Activated CD4-positive, alpha-beta memory T cell treated with anti-CD3 and anti-CD28 coated beads for 36 hours (primary cell): ENCODE measurements at regions not wholly inside any gene's neighbourhood (a gene's known extent, or its start where the extent isn't known, plus 50 kb on each side); places are given as distances from the start of the nearest gene placed in this dataset.
"Not testable (repeated sequence)": the region's sequence is repeated elsewhere in the genome, so short reads cannot be mapped to it uniquely, and the experiment has no call there.

ENCODE experiments used
- CTCF ChIA-PET: fragments of 350-600 bp; sonication (Branson Sonifier 250); formaldehyde crosslinking; loops from one replicate; lab custom pipeline; 2021; ENCODE audit warnings: antibody characterized with exemption, inconsistent platforms; lab: Charles Lee
- POLR2A ChIA-PET: fragments of 350-600 bp; sonication (Branson Sonifier 250); formaldehyde crosslinking; loops from one replicate; lab custom pipeline; 2021; ENCODE audit warnings: antibody characterized with exemption; lab: Charles Lee
- DNase-seq: peaks from one replicate; pipeline ENCODE4 v3.0.0-alpha.2; 2020
- H3K27ac Mint-ChIP-seq: one replicate; pipeline ENCODE4 v1.8.0; 2021; ENCODE audit warnings: mixed read lengths
- H3K27me3 Mint-ChIP-seq: one replicate; pipeline ENCODE4 v1.8.0; 2021; ENCODE audit warnings: mixed read lengths
- H3K36me3 Mint-ChIP-seq: one replicate; pipeline ENCODE4 v1.8.0; 2021; ENCODE audit warnings: mixed read lengths
- H3K4me1 Mint-ChIP-seq: one replicate; pipeline ENCODE4 v1.8.0; 2021; ENCODE audit warnings: low read depth, mixed read lengths
- H3K4me3 Mint-ChIP-seq: one replicate; pipeline ENCODE4 v1.8.0; 2021; ENCODE audit warnings: mild to moderate bottlenecking, mixed read lengths
- H3K9me3 Mint-ChIP-seq: one replicate; pipeline ENCODE4 v1.8.0; 2021; ENCODE audit warnings: mixed read lengths
- intact Hi-C: fragments of 100-400 bp; cut with micrococcal nuclease; formaldehyde crosslinking; loops from one replicate; pipeline ENCODE4 v1.15.1; 2023

DNA sequence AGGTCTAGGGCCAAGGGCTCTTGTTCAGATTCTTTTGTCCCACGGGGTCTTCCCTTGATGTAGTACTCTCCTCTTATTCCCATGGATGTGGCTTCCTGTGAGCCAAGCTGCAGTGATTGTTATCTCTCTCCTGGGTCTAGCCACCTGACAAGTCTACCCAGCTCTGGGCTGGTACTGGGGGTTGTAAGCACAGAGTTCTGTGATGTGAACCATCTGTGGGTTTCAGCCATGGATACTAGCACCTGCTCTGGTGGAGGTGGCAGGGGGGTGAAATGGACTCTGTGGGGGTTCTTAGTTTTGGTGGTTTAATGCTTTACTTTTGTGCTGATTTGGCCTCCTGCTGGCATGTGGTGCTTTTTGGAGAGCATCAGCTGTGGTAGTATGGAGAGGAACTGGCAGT, 350.8 kb downstream of the DNAJB9 start:
- intact Hi-C loops = no loop called here
- no peaks in the 10 kb centered on the region for H3K27me3 Mint-ChIP-seq
- H3K27ac Mint-ChIP-seq = no peak overlapping the region
- no peaks in the 10 kb centered on the region for H3K4me1 Mint-ChIP-seq
- no peak for DNase-seq
- no peak overlapping the region for H3K4me3 Mint-ChIP-seq
- H3K9me3 Mint-ChIP-seq = peaks cover 37% of the 10 kb centered on the region
- ChIA-PET CTCF (no interaction called here), POLR2A (no interaction called here)
- H3K36me3 Mint-ChIP-seq = no peaks in the 10 kb centered on the region

GRCh38 chr7:108943048-108943447, 373.4 kb downstream of the DNAJB9 start:
- DNase-seq, H3K4me3 Mint-ChIP-seq, H3K36me3 Mint-ChIP-seq, H3K4me1 Mint-ChIP-seq, POLR2A ChIA-PET, H3K27ac Mint-ChIP-seq, intact Hi-C loops, H3K27me3 Mint-ChIP-seq, H3K9me3 Mint-ChIP-seq, CTCF ChIA-PET: not testable (repeated sequence)

GRCh38 chr7:108947526-108947925, 377.9 kb downstream of the DNAJB9 start:
- Mint-ChIP-seq H3K27ac (no peak overlapping the region), H3K4me1 (no peaks in the 10 kb centered on the region), H3K9me3 (peaks cover 3% of the 10 kb centered on the region), H3K36me3 (no peaks in the 10 kb centered on the region), H3K27me3 (no peaks in the 10 kb centered on the region), H3K4me3 (no peak overlapping the region)
- POLR2A ChIA-PET = no interaction called here
- intact Hi-C loops = no loop called here
- no peak for DNase-seq
- CTCF ChIA-PET = no interaction called here

- POLR2A ChIA-PET = no interaction called here
- H3K36me3 Mint-ChIP-seq = no peaks in the 10 kb centered on the region
- intact Hi-C loops = no loop called here
- H3K9me3 Mint-ChIP-seq = no peaks in the 10 kb centered on the region
- H3K27ac Mint-ChIP-seq = no peak overlapping the region
- H3K4me1 Mint-ChIP-seq = no peaks in the 10 kb centered on the region
- H3K4me3 Mint-ChIP-seq = no peak overlapping the region
- DNase-seq = no peak
- CTCF ChIA-PET = no interaction called here
- H3K27me3 Mint-ChIP-seq = no peaks in the 10 kb centered on the region
These were observed 402.3 kb downstream of the DNAJB9 start for GRCh38 chr7:108972004-108972403.

DNA sequence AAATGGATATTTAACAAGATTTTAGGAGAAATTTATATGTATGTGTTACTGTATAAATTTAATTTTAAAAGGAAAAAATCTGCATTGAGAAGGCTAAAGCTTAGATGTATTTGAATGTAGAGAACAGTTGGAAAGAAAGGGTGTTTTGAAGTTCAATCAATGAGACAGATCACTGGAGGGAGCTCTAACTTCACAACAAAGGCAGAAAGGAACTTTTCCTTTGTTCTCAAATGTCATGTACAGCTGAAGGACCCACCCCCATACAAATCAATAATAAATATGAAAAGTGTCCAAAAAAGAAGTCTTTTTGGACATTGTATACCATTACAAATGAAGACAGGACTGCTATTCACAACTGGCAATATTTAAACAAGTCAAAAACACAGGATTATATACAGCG, 403.4 kb downstream of the DNAJB9 start:
- ChIA-PET POLR2A (no interaction called here), CTCF (no interaction called here)
- no peak for DNase-seq
- no peaks in the 10 kb centered on the region for H3K36me3 Mint-ChIP-seq
- H3K9me3 Mint-ChIP-seq = peaks cover 4% of the 10 kb centered on the region
- no peak overlapping the region for H3K4me3 Mint-ChIP-seq
- no peaks in the 10 kb centered on the region for H3K27me3 Mint-ChIP-seq
- intact Hi-C loops = no loop called here
- no peaks in the 10 kb centered on the region for H3K4me1 Mint-ChIP-seq
- no peak overlapping the region for H3K27ac Mint-ChIP-seq

GRCh38 chr7:108974641-108975040, 405.0 kb downstream of the DNAJB9 start:
- H3K4me1 Mint-ChIP-seq = no peaks in the 10 kb centered on the region
- ChIA-PET POLR2A (no interaction called here), CTCF (no interaction called here)
- no peaks in the 10 kb centered on the region for H3K36me3 Mint-ChIP-seq
- intact Hi-C loops = no loop called here
- no peak for DNase-seq
- H3K27ac Mint-ChIP-seq = no peak overlapping the region
- no peaks in the 10 kb centered on the region for H3K27me3 Mint-ChIP-seq
- H3K9me3 Mint-ChIP-seq = peaks cover 16% of the 10 kb centered on the region
- no peak overlapping the region for H3K4me3 Mint-ChIP-seq

- no peaks in the 10 kb centered on the region for H3K27me3 Mint-ChIP-seq
- POLR2A ChIA-PET = no interaction called here
- intact Hi-C loops = no loop called here
- H3K9me3 Mint-ChIP-seq = peaks cover 3% of the 10 kb centered on the region
- H3K4me3 Mint-ChIP-seq = no peak overlapping the region
- H3K4me1 Mint-ChIP-seq = no peaks in the 10 kb centered on the region
- no peak overlapping the region for H3K27ac Mint-ChIP-seq
- no peaks in the 10 kb centered on the region for H3K36me3 Mint-ChIP-seq
- CTCF ChIA-PET = no interaction called here
- DNase-seq = no peak
These were observed 415.4 kb downstream of the DNAJB9 start for GRCh38 chr7:108985037-108985436.

DNA sequence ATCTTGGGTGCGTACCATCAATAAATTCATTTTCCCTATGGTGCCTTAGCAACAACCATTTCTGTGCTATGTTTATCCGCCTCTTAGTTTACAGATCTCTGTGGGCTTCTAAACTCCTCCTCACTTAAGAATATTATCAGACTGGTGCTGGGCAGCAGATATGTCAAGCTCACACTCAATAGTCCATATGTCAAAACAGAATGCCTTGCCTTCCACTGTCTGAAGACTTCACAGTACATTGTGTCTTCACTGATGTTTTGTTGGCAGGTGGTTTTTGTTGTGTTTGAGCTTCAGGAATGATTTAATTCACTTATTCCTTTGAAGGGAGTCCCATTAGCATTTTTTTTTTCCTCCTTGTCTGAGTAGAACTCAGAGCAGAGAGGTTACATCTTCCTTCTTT, 419.6 kb downstream of the DNAJB9 start:
- Mint-ChIP-seq H3K36me3 (no peaks in the 10 kb centered on the region), H3K9me3 (no peaks in the 10 kb centered on the region), H3K27ac (no peak overlapping the region), H3K4me3 (no peak overlapping the region), H3K4me1 (no peaks in the 10 kb centered on the region), H3K27me3 (no peaks in the 10 kb centered on the region)
- intact Hi-C loops = no loop called here
- DNase-seq = no peak
- ChIA-PET POLR2A (no interaction called here), CTCF (no interaction called here)

DNA sequence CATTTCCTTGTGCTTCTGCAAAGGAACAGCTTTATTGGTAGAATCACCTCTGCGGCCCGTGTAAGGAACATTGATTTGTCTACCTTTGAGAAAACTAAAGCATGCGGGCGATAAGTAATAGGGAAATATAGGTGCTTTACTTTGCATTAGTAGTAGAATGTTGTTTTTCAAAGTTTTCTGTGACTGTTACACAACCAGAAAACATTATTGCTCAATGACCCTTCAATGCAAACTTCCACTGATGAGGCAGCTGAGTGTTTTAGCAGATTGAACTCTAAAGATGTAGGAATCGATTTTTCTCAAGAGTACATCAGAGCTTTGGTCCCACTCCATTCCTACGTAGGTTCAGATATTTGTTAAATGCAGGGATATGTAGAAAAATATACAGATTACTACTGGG, 427.8 kb downstream of the DNAJB9 start:
- Mint-ChIP-seq H3K4me1 (no peaks in the 10 kb centered on the region), H3K27ac (no peak overlapping the region), H3K9me3 (no peaks in the 10 kb centered on the region), H3K4me3 (no peak overlapping the region), H3K27me3 (no peaks in the 10 kb centered on the region), H3K36me3 (no peaks in the 10 kb centered on the region)
- CTCF ChIA-PET = no interaction called here
- intact Hi-C loops = no loop called here
- POLR2A ChIA-PET = no interaction called here
- DNase-seq = no peak

GRCh38 chr7:109003742-109004141, 434.1 kb downstream of the DNAJB9 start:
- Mint-ChIP-seq H3K27me3 (no peaks in the 10 kb centered on the region), H3K36me3 (no peaks in the 10 kb centered on the region), H3K27ac (no peak overlapping the region), H3K9me3 (peaks cover 3% of the 10 kb centered on the region), H3K4me1 (no peaks in the 10 kb centered on the region), H3K4me3 (no peak overlapping the region)
- intact Hi-C loops = no loop called here
- POLR2A ChIA-PET = no interaction called here
- CTCF ChIA-PET = no interaction called here
- no peak for DNase-seq

GRCh38 chr7:109009636-109010035, 440.0 kb downstream of the DNAJB9 start:
- H3K9me3 Mint-ChIP-seq = peaks cover 3% of the 10 kb centered on the region
- H3K36me3 Mint-ChIP-seq = no peaks in the 10 kb centered on the region
- H3K27ac Mint-ChIP-seq = no peak overlapping the region
- H3K27me3 Mint-ChIP-seq = no peaks in the 10 kb centered on the region
- no peaks in the 10 kb centered on the region for H3K4me1 Mint-ChIP-seq
- POLR2A ChIA-PET = no interaction called here
- H3K4me3 Mint-ChIP-seq = no peak overlapping the region
- CTCF ChIA-PET = no interaction called here
- DNase-seq = no peak
- intact Hi-C loops = no loop called here

GRCh38 chr7:109020251-109020650, 450.6 kb downstream of the DNAJB9 start:
- ChIA-PET POLR2A (no interaction called here), CTCF (no interaction called here)
- Mint-ChIP-seq H3K4me3 (no peak overlapping the region), H3K4me1 (no peaks in the 10 kb centered on the region), H3K9me3 (peaks cover 8% of the 10 kb centered on the region), H3K27me3 (no peaks in the 10 kb centered on the region), H3K27ac (no peak overlapping the region), H3K36me3 (no peaks in the 10 kb centered on the region)
- intact Hi-C loops = no loop called here
- DNase-seq = no peak

DNA sequence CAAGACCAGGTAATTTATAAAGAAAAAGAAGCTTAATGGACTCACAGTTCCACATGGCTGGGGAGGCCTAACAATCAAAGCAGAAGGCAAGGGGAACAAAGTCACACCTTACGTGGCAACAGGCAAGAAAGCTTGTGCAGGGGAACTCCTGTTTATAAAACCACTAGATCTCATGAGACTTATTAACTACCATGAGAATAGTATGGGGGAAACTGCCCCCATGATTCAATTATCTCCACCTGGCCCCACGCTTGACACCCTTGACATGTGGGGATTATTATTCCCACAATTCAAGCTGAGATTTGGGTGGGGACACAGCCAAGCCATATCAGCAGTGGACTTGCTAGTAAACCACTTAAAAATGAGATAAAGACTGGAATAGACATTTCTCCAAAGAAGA, 451.7 kb downstream of the DNAJB9 start:
- Mint-ChIP-seq H3K27me3 (no peaks in the 10 kb centered on the region), H3K36me3 (no peaks in the 10 kb centered on the region), H3K9me3 (peaks cover 1% of the 10 kb centered on the region), H3K27ac (no peak overlapping the region), H3K4me3 (no peak overlapping the region), H3K4me1 (no peaks in the 10 kb centered on the region)
- ChIA-PET CTCF (no interaction called here), POLR2A (interaction anchor here (0.5 kb wide), 1 partner anchor 1006 kb away, joined by 3 read pairs; no protein-coding TSS in a partner anchor)
- intact Hi-C loops = no loop called here
- no peak for DNase-seq

- POLR2A ChIA-PET = no interaction called here
- Mint-ChIP-seq H3K4me1 (no peaks in the 10 kb centered on the region), H3K27ac (no peak overlapping the region)
These were observed 460.2 kb downstream of the DNAJB9 start for GRCh38 chr7:109029866-109030265.

More at GRCh38 chr7:109029866-109030265, 460.2 kb downstream of the DNAJB9 start:
- Mint-ChIP-seq H3K36me3 (no peaks in the 10 kb centered on the region), H3K9me3 (peaks cover 9% of the 10 kb centered on the region), H3K4me3 (no peak overlapping the region), H3K27me3 (no peaks in the 10 kb centered on the region)
- no peak for DNase-seq
- intact Hi-C loops = no loop called here
- CTCF ChIA-PET = no interaction called here
